ENCODE measurements at regions not wholly inside any gene's neighbourhood (a gene's known extent, or its start where the extent isn't known, plus 50 kb on each side); places are given as distances from the start of the nearest gene placed in this dataset.
"Not testable (repeated sequence)": the region's sequence is repeated elsewhere in the genome, so short reads cannot be mapped to it uniquely, and the experiment has no call there.

DNA sequence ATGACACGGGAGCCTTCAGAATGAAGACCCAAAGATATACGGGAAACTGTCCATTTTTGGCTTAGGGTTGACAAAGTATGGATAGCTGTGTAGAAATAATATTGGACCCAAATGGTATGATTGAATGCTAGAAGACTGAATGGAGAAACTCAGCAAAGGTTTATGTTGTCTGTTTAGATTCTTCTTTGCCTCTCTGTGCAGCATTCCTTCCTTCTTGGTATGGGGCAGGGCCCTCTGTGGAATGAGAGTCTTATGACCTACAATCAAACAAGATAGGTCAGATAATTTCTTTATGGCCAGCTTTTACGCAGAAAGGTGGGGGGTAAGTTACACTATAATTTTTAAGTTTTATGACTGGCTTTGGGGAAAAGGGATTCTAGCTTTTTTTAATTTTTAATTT is 124.3 kb downstream of the PCDH10 start:
- TF ChIP-seq, protein P1, sequence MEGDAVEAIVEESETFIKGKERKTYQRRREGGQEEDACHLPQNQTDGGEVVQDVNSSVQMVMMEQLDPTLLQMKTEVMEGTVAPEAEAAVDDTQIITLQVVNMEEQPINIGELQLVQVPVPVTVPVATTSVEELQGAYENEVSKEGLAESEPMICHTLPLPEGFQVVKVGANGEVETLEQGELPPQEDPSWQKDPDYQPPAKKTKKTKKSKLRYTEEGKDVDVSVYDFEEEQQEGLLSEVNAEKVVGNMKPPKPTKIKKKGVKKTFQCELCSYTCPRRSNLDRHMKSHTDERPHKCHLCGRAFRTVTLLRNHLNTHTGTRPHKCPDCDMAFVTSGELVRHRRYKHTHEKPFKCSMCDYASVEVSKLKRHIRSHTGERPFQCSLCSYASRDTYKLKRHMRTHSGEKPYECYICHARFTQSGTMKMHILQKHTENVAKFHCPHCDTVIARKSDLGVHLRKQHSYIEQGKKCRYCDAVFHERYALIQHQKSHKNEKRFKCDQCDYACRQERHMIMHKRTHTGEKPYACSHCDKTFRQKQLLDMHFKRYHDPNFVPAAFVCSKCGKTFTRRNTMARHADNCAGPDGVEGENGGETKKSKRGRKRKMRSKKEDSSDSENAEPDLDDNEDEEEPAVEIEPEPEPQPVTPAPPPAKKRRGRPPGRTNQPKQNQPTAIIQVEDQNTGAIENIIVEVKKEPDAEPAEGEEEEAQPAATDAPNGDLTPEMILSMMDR (IDR thresholded peaks at IDR 0.05) = no peak
- TF ChIP-seq POLR2A (IDR thresholded peaks at IDR 0.05) (no peak), POLR2AphosphoS5 (IDR thresholded peaks at IDR 0.05) (no peak), EP300 (IDR thresholded peaks at IDR 0.05; ENCODE audit: low read depth) (no peak)
- H3K27me3 ChIP-seq = no peaks in the 10 kb centered on the region
- intact Hi-C loops (cut with DNase I; ENCODE audit: low total_unique reads) = no loop called here

DNA sequence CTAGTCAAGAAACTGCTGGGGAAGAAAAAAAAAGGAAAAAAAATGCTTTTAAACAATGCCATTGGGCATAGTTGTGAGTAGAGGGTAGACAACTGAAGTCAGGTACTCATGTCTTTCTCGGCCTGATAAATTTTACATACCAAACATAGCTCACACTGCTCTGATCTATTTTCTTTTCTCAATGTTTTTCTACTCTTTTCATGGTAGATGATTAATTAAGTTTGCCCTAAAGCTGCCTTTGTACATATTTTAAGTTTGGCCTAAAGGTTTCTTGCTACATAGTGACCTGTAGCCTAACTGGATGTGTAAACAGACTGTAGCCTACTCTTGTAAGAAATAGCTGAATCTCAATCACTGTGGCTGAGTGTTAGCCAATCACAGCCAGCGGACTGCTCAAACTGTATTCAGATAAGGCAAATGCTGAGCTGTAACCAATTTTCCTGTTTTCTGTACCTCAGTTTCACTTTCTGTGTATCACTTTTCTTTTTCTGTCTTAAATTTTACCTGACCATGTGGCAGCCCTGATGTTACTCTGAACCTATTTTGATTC is 121.0 kb downstream of the PCDH10 start:
- H3K9me3 ChIP-seq = no peaks in the 10 kb centered on the region
- WGBS, 2 donors (ENCODE audit: low coverage in 1 of 2) = 80 to 91% methylated on average over 2 of the region's 2 CpGs
- no peaks in the 10 kb centered on the region for H3K27me3 ChIP-seq
- no peak for DNase-seq
- H3K4me3 ChIP-seq = no peak overlapping the region
- TF ChIP-seq, protein P1 (IDR thresholded peaks at IDR 0.05) = no peak
- TF ChIP-seq POLR2AphosphoS5 (IDR thresholded peaks at IDR 0.05) (no peak), POLR2A (IDR thresholded peaks at IDR 0.05) (no peak), EP300 (IDR thresholded peaks at IDR 0.05; ENCODE audit: low read depth) (no peak)
- in situ Hi-C loops (cut with MboI; ENCODE audit: low pct_ligation_motif_present in 1 of 4, low pct_unique_long_range_greater_than_20kb in 1 of 4, low sequenced_read_pairs in 3 of 4) (no loop called here), intact Hi-C loops (cut with DNase I; ENCODE audit: low total_unique reads) (no loop called here)
- H3K36me3 ChIP-seq = no peaks in the 10 kb centered on the region
- no peak overlapping the region for H3K27ac ChIP-seq
- no peaks in the 10 kb centered on the region for H3K4me1 ChIP-seq

More for the DNA sequence above, 124.3 kb downstream of the PCDH10 start:
- Histone ChIP-seq H3K36me3 (no peaks in the 10 kb centered on the region), H3K9me3 (no peaks in the 10 kb centered on the region), H3K4me3 (no peak overlapping the region), H3K4me1 (no peaks in the 10 kb centered on the region), H3K27ac (no peak overlapping the region)
- WGBS, 2 donors (ENCODE audit: low coverage in 1 of 2) = 59 to 60% methylated on average over 3 of the region's 3 CpGs
- in situ Hi-C loops (cut with MboI; ENCODE audit: low pct_ligation_motif_present in 1 of 4, low pct_unique_long_range_greater_than_20kb in 1 of 4, low sequenced_read_pairs in 3 of 4) = no loop called here
- DNase-seq = no peak

DNA sequence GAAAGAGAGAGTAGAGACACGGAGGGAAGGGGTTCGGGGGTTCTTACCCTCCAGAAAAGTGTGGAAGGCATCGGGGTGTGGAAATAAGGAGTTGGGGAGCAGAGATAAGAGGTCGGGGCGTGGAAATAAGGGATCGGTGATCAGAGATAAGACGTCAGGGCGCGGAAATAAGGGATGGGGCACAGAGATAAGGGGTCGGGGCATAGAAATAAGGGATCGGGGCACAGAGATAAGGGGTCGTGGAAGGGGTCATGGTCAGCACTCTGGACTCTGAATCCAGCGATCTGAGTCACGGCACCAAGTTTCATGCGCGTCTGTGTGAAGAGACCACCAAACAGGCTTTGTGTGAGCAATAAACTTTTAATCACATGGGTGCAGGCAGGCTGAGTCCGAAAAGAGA is 119.1 kb downstream of the PCDH10 start:
- in situ Hi-C loops (cut with MboI; ENCODE audit: low pct_ligation_motif_present in 1 of 4, low pct_unique_long_range_greater_than_20kb in 1 of 4, low sequenced_read_pairs in 3 of 4) (no loop called here), intact Hi-C loops (cut with DNase I; ENCODE audit: low total_unique reads) (no loop called here)
- Histone ChIP-seq H3K27ac (no peak overlapping the region), H3K36me3 (no peaks in the 10 kb centered on the region), H3K4me1 (no peaks in the 10 kb centered on the region), H3K27me3 (no peaks in the 10 kb centered on the region), H3K4me3 (no peak overlapping the region), H3K9me3 (no peaks in the 10 kb centered on the region)
- 66 to 77% methylated on average over 10 to 17 of the region's 17 CpGs for WGBS, 2 donors (ENCODE audit: low coverage in 1 of 2)
- DNase-seq = no peak
- TF ChIP-seq, protein P1 (IDR thresholded peaks at IDR 0.05) = no peak
- TF ChIP-seq EP300 (IDR thresholded peaks at IDR 0.05; ENCODE audit: low read depth) (no peak), POLR2AphosphoS5 (IDR thresholded peaks at IDR 0.05) (no peak), POLR2A (IDR thresholded peaks at IDR 0.05) (no peak)

DNA sequence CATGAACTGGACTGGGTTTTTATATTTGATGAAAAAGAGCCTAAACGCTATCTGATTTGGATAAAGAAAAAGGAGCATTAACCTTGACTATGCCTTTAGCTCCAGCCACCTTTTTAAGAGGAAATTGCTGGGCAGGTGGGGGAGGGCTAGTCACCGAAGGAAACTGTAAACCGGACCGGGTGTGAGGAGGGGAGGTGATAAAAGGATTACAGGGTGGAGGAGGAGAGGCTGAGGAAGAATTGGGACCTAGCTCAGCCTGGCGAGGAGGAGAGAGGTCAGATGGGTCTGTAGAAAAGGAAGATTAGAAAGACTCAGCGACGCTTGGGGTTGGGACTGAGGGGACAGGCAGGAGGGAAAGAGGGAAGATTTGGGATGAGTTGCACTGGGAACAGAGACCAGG is 118.4 kb downstream of the PCDH10 start:
- H3K36me3 ChIP-seq; intact Hi-C loops (cut with DNase I; ENCODE audit: low total_unique reads); H3K4me3 ChIP-seq; DNase-seq; in situ Hi-C loops (cut with MboI; ENCODE audit: low pct_ligation_motif_present in 1 of 4, low pct_unique_long_range_greater_than_20kb in 1 of 4, low sequenced_read_pairs in 3 of 4); H3K9me3 ChIP-seq; H3K27ac ChIP-seq; H3K4me1 ChIP-seq; H3K27me3 ChIP-seq: not testable (repeated sequence)
- 49 to 57% methylated on average over 7 of the region's 7 CpGs for WGBS, 2 donors (ENCODE audit: low coverage in 1 of 2)

DNA sequence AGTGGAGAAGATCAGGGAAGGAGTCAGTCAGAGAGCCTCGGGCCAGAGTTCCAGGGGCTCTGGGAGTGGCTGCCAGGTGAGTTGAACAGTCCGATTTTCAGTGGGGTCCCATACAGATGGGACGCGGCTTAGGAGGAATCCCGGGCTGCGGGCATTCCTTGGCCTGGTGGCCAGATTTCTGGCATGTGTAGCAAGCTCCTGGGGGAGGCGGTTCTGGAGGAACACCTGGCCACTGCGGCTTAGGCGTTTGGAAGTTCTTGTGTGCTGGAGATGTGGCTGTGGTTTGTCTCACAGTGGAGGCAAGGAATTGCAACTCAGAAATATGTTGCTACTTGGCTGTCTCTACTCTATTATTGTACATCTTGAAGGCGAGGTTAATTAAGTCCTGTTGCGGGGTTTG is 117.9 kb downstream of the PCDH10 start:
- DNase-seq = not testable (repeated sequence)

DNA sequence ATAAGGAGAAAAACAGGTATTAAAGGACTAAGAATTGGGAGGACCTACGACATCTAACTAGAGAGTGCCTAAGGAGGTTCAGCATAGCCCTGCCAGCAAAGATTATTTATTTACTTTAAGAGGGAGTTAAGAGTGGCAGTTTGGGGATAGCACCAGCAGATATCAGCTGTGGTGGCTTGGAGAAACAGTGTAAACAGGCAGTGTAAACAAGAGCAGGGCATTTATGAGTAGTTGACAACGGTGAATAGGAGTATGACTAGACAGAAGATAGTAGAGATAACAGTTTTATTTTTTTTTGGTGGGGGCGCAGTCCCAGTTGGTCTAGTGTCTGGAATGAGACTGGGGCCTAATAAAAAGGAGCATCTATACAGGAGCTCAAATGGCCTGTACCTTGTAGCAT is 115.2 kb downstream of the PCDH10 start:
- 51 to 54% methylated on average over 2 to 3 of the region's 3 CpGs for WGBS, 2 donors (ENCODE audit: low coverage in 1 of 2)
- H3K4me3 ChIP-seq; DNase-seq; H3K9me3 ChIP-seq; H3K27ac ChIP-seq; H3K4me1 ChIP-seq; H3K27me3 ChIP-seq; intact Hi-C loops (cut with DNase I; ENCODE audit: low total_unique reads); in situ Hi-C loops (cut with MboI; ENCODE audit: low pct_ligation_motif_present in 1 of 4, low pct_unique_long_range_greater_than_20kb in 1 of 4, low sequenced_read_pairs in 3 of 4); H3K36me3 ChIP-seq: not testable (repeated sequence)

More for the DNA sequence above, 117.9 kb downstream of the PCDH10 start:
- H3K36me3 ChIP-seq; H3K4me3 ChIP-seq; H3K27me3 ChIP-seq; H3K9me3 ChIP-seq; in situ Hi-C loops (cut with MboI; ENCODE audit: low pct_ligation_motif_present in 1 of 4, low pct_unique_long_range_greater_than_20kb in 1 of 4, low sequenced_read_pairs in 3 of 4); intact Hi-C loops (cut with DNase I; ENCODE audit: low total_unique reads); H3K4me1 ChIP-seq; H3K27ac ChIP-seq: not testable (repeated sequence)
- 91 to 92% methylated on average over 5 to 11 of the region's 11 CpGs for WGBS, 2 donors (ENCODE audit: low coverage in 1 of 2)
